Neuronal stem cell (in vitro differentiated cells): ENCODE measurements at regions not wholly inside any gene's neighbourhood (a gene's known extent, or its start where the extent isn't known, plus 50 kb on each side); places are given as distances from the start of the nearest gene placed in this dataset.

Experiments used
- DNase-seq: peaks from one replicate; pipeline ENCODE4 v3.0.0-alpha.2; 2013; ENCODE audit warnings: low spot score
- H2AFZ ChIP-seq: one replicate; pipeline ENCODE4 v1.6.1; 2013; ENCODE audit warnings: mild to moderate bottlenecking, low read length, inconsistent platforms
- H2AK5ac ChIP-seq: 2 replicates; pipeline ENCODE4 v1.6.1; 2013; ENCODE audit warnings: low read depth, mild to moderate bottlenecking, inconsistent platforms, low read length, moderate library complexity, mixed read lengths
- H2BK120ac ChIP-seq: 2 replicates; pipeline ENCODE4 v1.6.1; 2013; ENCODE audit warnings: low read depth, mild to moderate bottlenecking, inconsistent platforms, low read length, moderate library complexity, mixed read lengths
- H2BK12ac ChIP-seq: one replicate; pipeline ENCODE4 v1.6.1; 2013; ENCODE audit warnings: low read length, inconsistent platforms
- H2BK15ac ChIP-seq: 2 replicates; pipeline ENCODE4 v1.6.1; 2013; ENCODE audit warnings: mild to moderate bottlenecking, low read length, inconsistent platforms, mixed read lengths
- H2BK5ac ChIP-seq: one replicate; pipeline ENCODE4 v1.6.1; 2013; ENCODE audit warnings: inconsistent platforms, mild to moderate bottlenecking, low read length, moderate library complexity
- H3K14ac ChIP-seq: one replicate; pipeline ENCODE4 v1.6.1; 2013; ENCODE audit warnings: low read length, inconsistent platforms
- H3K18ac ChIP-seq: 2 replicates; pipeline ENCODE4 v1.6.1; 2013; ENCODE audit warnings: low read length, inconsistent platforms
- H3K23ac ChIP-seq: 2 replicates; pipeline ENCODE4 v1.6.1; 2013; ENCODE audit warnings: low read depth, mild to moderate bottlenecking, mixed read lengths, low read length, inconsistent platforms; ENCODE audit not compliant: poor library complexity
- H3K27ac ChIP-seq: replicated peaks from 3 replicates; pipeline ENCODE4 v1.5.1; 2013; ENCODE audit warnings: low read length, inconsistent platforms
- H3K27me3 ChIP-seq, 3 experiments: 2 replicates each; pipeline ENCODE4 v1.6.1; 2013; ENCODE audit warnings: low read length in 3 of 3, mild to moderate bottlenecking in 2 of 3, inconsistent platforms in 1 of 3, low read depth in 1 of 3, mixed read lengths in 1 of 3, moderate library complexity in 1 of 3; ENCODE audit not compliant: control insufficient read depth in 3 of 3, insufficient read depth in 3 of 3
- H3K36me3 ChIP-seq, 2 donors: replicated peaks in 1 of 2; 2 replicates each; pipeline ENCODE4 v1.6.1; 2013; ENCODE audit warnings: low read length in 2 of 2; ENCODE audit not compliant: control insufficient read depth in 2 of 2, insufficient read depth in 2 of 2
- H3K4ac ChIP-seq: 2 replicates; pipeline ENCODE4 v1.6.1; 2013; ENCODE audit warnings: inconsistent platforms, mild to moderate bottlenecking, low read length, moderate library complexity
- H3K4me1 ChIP-seq, 2 donors: 1 replicate in 1 of 2; 2 replicates in 1 of 2; pipeline ENCODE4 v1.6.1; 2013; ENCODE audit warnings: low read length in 2 of 2, low read depth in 1 of 2; ENCODE audit not compliant: control insufficient read depth in 2 of 2, insufficient read depth in 1 of 2
- H3K4me2 ChIP-seq: one replicate; pipeline ENCODE4 v1.6.1; 2013; ENCODE audit warnings: mild to moderate bottlenecking, low read length, inconsistent platforms; ENCODE audit not compliant: insufficient read depth, poor library complexity, severe bottlenecking
- H3K4me3 ChIP-seq, 2 donors: 2 replicates each; pipeline ENCODE4 v1.5.1; 2013; ENCODE audit warnings: low read length in 2 of 2, mild to moderate bottlenecking in 2 of 2, inconsistent platforms in 1 of 2, moderate library complexity in 1 of 2
- H3K79me1 ChIP-seq: one replicate; pipeline ENCODE4 v1.6.1; 2013; ENCODE audit warnings: low read depth, mild to moderate bottlenecking, inconsistent platforms, low read length, moderate library complexity
- H3K9ac ChIP-seq: one replicate; pipeline ENCODE4 v1.6.1; 2013; ENCODE audit warnings: mild to moderate bottlenecking, low read depth, low read length, inconsistent platforms; ENCODE audit not compliant: poor library complexity
- H3K9me3 ChIP-seq, 2 donors: replicated peaks in 1 of 2; 2 replicates each; pipeline versions ENCODE3 to v1.6.1; 2013; ENCODE audit warnings: low read length in 2 of 2, mild to moderate bottlenecking in 2 of 2, inconsistent platforms in 1 of 2, low read depth in 1 of 2, mixed read lengths in 1 of 2, moderate library complexity in 1 of 2; ENCODE audit not compliant: control insufficient read depth in 2 of 2, insufficient read depth in 1 of 2
- H4K8ac ChIP-seq: one replicate; pipeline ENCODE4 v1.6.1; 2013; ENCODE audit warnings: low read depth, mild to moderate bottlenecking, inconsistent platforms, low read length, moderate library complexity
- H4K91ac ChIP-seq: one replicate; pipeline ENCODE4 v1.6.1; 2013; ENCODE audit warnings: low read length, low read depth, mild to moderate bottlenecking, inconsistent platforms; ENCODE audit not compliant: poor library complexity
- WGBS, 2 donors: extraction: QIAGEN DNeasy Blood & Tissue Kit; methylation state at CpG; one replicate each; pipeline ENCODE4 v1.1.7; 2013; ENCODE audit warnings: missing lambda C conversion rate in 2 of 2, mixed read lengths in 1 of 2; ENCODE audit not compliant: insufficient read length in 2 of 2, insufficient replicate concordance in 1 of 2; ENCODE audit errors: extremely low coverage in 2 of 2; 5-methylcytosine and 5-hydroxymethylcytosine counted together

GRCh38 chr14:56374421-56374820 lies 205.2 kb upstream of the TMEM260 start:
- H3K14ac ChIP-seq = no peak overlapping the region
- H3K9me3 ChIP-seq = no peaks in the 10 kb centered on the region
- H2BK15ac ChIP-seq = no peak overlapping the region
- H2AFZ ChIP-seq = no peak overlapping the region
- no peak overlapping the region for H2BK5ac ChIP-seq
- no peak overlapping the region for H3K9ac ChIP-seq
- no peaks in the 10 kb centered on the region for H3K27me3 ChIP-seq
- no peak overlapping the region for H2BK120ac ChIP-seq
- no peak overlapping the region for H3K4ac ChIP-seq
- H2BK12ac ChIP-seq = no peak overlapping the region
- peaks cover 0 to 4% of the 10 kb centered on the region in 2 donors for H3K4me1 ChIP-seq
- H3K27ac ChIP-seq = no peak overlapping the region
- no peak overlapping the region for H3K4me2 ChIP-seq
- no peak overlapping the region for H4K8ac ChIP-seq
- whole genome bisulfite sequencing, 2 donors = no CpG with 5 or more reads among the region's 1 CpG
- H4K91ac ChIP-seq = no peak overlapping the region
- no peak overlapping the region for H3K4me3 ChIP-seq
- H3K36me3 ChIP-seq = no peaks in the 10 kb centered on the region
- H2AK5ac ChIP-seq = no peak overlapping the region
- no peaks in the 10 kb centered on the region for H3K79me1 ChIP-seq
- no peak overlapping the region for H3K18ac ChIP-seq
- no peak for DNase-seq
- no peak overlapping the region for H3K23ac ChIP-seq

GRCh38 chr14:56378046-56378445 lies 201.6 kb upstream of the TMEM260 start:
- no CpG with 5 or more reads among the region's 4 CpGs for WGBS, 2 donors
- H4K91ac ChIP-seq = no peak overlapping the region
- H2BK120ac ChIP-seq = no peak overlapping the region
- H3K14ac ChIP-seq = no peak overlapping the region
- H3K36me3 ChIP-seq = no peaks in the 10 kb centered on the region
- H3K4me2 ChIP-seq = no peak overlapping the region
- H4K8ac ChIP-seq = no peak overlapping the region
- no peak for DNase-seq
- H3K18ac ChIP-seq = no peak overlapping the region
- no peak overlapping the region for H3K27ac ChIP-seq
- H2AFZ ChIP-seq = no peak overlapping the region
- H3K79me1 ChIP-seq = no peaks in the 10 kb centered on the region
- no peak overlapping the region for H3K4me3 ChIP-seq
- H2BK5ac ChIP-seq = no peak overlapping the region
- H2BK12ac ChIP-seq = no peak overlapping the region
- no peak overlapping the region for H3K23ac ChIP-seq
- H2AK5ac ChIP-seq = no peak overlapping the region
- H3K4me1 ChIP-seq = peaks cover 0 to 4% of the 10 kb centered on the region in 2 donors
- no peaks in the 10 kb centered on the region for H3K27me3 ChIP-seq
- H3K4ac ChIP-seq = no peak overlapping the region
- H2BK15ac ChIP-seq = no peak overlapping the region
- no peaks in the 10 kb centered on the region for H3K9me3 ChIP-seq
- H3K9ac ChIP-seq = no peak overlapping the region

GRCh38 chr14:56378475-56378877 lies 201.1 kb upstream of the TMEM260 start:
- H3K4me3 ChIP-seq = no peak overlapping the region
- no peak overlapping the region for H3K4me2 ChIP-seq
- no peak overlapping the region for H2AK5ac ChIP-seq
- no peak overlapping the region for H4K8ac ChIP-seq
- no CpG with 5 or more reads among the region's 2 CpGs for WGBS, 2 donors
- peaks cover 0 to under 1% of the 10 kb centered on the region in 2 donors for H3K9me3 ChIP-seq
- no peak overlapping the region for H2AFZ ChIP-seq
- no peak overlapping the region for H3K14ac ChIP-seq
- H3K27ac ChIP-seq = no peak overlapping the region
- H3K27me3 ChIP-seq = no peaks in the 10 kb centered on the region
- H2BK15ac ChIP-seq = no peak overlapping the region
- no peak overlapping the region for H2BK5ac ChIP-seq
- no peaks in the 10 kb centered on the region for H3K36me3 ChIP-seq
- peaks cover 0 to 4% of the 10 kb centered on the region in 2 donors for H3K4me1 ChIP-seq
- H3K9ac ChIP-seq = no peak overlapping the region
- H4K91ac ChIP-seq = no peak overlapping the region
- DNase-seq = no peak
- H3K23ac ChIP-seq = no peak overlapping the region
- no peak overlapping the region for H2BK120ac ChIP-seq
- no peak overlapping the region for H2BK12ac ChIP-seq
- no peaks in the 10 kb centered on the region for H3K79me1 ChIP-seq
- H3K4ac ChIP-seq = no peak overlapping the region
- no peak overlapping the region for H3K18ac ChIP-seq

- Histone ChIP-seq H2BK120ac (no peak overlapping the region), H3K14ac (no peak overlapping the region), H2BK5ac (no peak overlapping the region), H3K79me1 (no peaks in the 10 kb centered on the region), H3K4me2 (no peak overlapping the region), H3K27me3 (no peaks in the 10 kb centered on the region), H3K27ac (no peak overlapping the region), H3K4me1 (peaks cover 0 to 4% of the 10 kb centered on the region in 2 donors), H2AK5ac (no peak overlapping the region), H3K4ac (no peak overlapping the region), H3K9ac (no peak overlapping the region), H3K36me3 (no peaks in the 10 kb centered on the region), H4K91ac (no peak overlapping the region), H3K4me3 (no peak overlapping the region), H3K23ac (no peak overlapping the region), H3K18ac (no peak overlapping the region), H4K8ac (no peak overlapping the region), H2BK12ac (no peak overlapping the region), H3K9me3 (peaks cover 0 to 2% of the 10 kb centered on the region in 2 donors), H2AFZ (no peak overlapping the region), H2BK15ac (no peak overlapping the region)
- no CpG with 5 or more reads among the region's 2 CpGs for WGBS, 2 donors
- no peak for DNase-seq
Measured at GRCh38 chr14:56379956-56380355, 199.6 kb upstream of the TMEM260 start.
